MM.1S (cell line): ENCODE measurements at regions not wholly inside any gene's neighbourhood (a gene's known extent, or its start where the extent isn't known, plus 50 kb on each side); places are given as distances from the start of the nearest gene placed in this dataset.

ENCODE experiments used
- DNase-seq: peaks from one replicate; pipeline ENCODE4 v3.0.0-alpha.2; 2015
- H2AFZ ChIP-seq: fragments of 300-600 bp; sonication (generic); 2 replicates; pipeline ENCODE4 v1.6.0; 2016; ENCODE audit warnings: antibody characterized with exemption, low read length
- H3F3A ChIP-seq: fragments of 300-600 bp; sonication (generic); 2 replicates; pipeline ENCODE4 v1.6.1; 2016; ENCODE audit warnings: mild to moderate bottlenecking, antibody characterized with exemption, low read length, moderate library complexity, mixed read lengths; ENCODE audit not compliant: insufficient read depth
- H3K27ac ChIP-seq: fragments of 300-600 bp; sonication (generic); 2 replicates; pipeline ENCODE4 v1.5.1; 2016; ENCODE audit warnings: mild to moderate bottlenecking, low read length
- H3K27me3 ChIP-seq: fragments of 300-600 bp; sonication (generic); replicated peaks from 2 replicates; pipeline ENCODE4 v1.6.0; 2016; ENCODE audit warnings: low read length; ENCODE audit not compliant: insufficient read depth
- H3K36me3 ChIP-seq: fragments of 300-600 bp; sonication (generic); replicated peaks from 2 replicates; pipeline ENCODE4 v1.6.1; 2016; ENCODE audit warnings: mild to moderate bottlenecking, low read length, mixed read lengths; ENCODE audit not compliant: insufficient read depth
- H3K4me1 ChIP-seq: fragments of 300-600 bp; sonication (generic); 2 replicates; pipeline ENCODE4 v1.6.1; 2016; ENCODE audit warnings: low read length, mixed read lengths
- H3K4me2 ChIP-seq: fragments of 300-600 bp; sonication (generic); 2 replicates; pipeline ENCODE4 v1.6.0; 2016; ENCODE audit warnings: low read depth, low read length
- H3K4me3 ChIP-seq: fragments of 300-600 bp; sonication (generic); 2 replicates; pipeline ENCODE4 v1.5.1; 2016; ENCODE audit warnings: low read length, mixed read lengths
- H3K79me2 ChIP-seq: fragments of 300-600 bp; sonication (generic); 2 replicates; pipeline ENCODE4 v1.6.1; 2016; ENCODE audit warnings: mixed run types, low read length, mixed read lengths
- H3K9ac ChIP-seq: fragments of 300-600 bp; sonication (generic); 2 replicates; pipeline ENCODE4 v1.6.1; 2016; ENCODE audit warnings: low read length, mixed read lengths
- H3K9me2 ChIP-seq: fragments of 300-600 bp; sonication (generic); replicated peaks from 2 replicates; pipeline ENCODE4 v1.6.1; 2016; ENCODE audit warnings: mild to moderate bottlenecking, low read length, mixed read lengths; ENCODE audit not compliant: insufficient read depth
- H3K9me3 ChIP-seq: fragments of 300-600 bp; sonication (generic); replicated peaks from 2 replicates; pipeline ENCODE4 v1.6.1; 2016; ENCODE audit warnings: mild to moderate bottlenecking, low read length, mixed read lengths; ENCODE audit not compliant: insufficient read depth
- H4K20me1 ChIP-seq: fragments of 300-600 bp; sonication (generic); 2 replicates; pipeline ENCODE4 v1.6.1; 2016; ENCODE audit warnings: mild to moderate bottlenecking, low read length, moderate library complexity, mixed read lengths; ENCODE audit not compliant: insufficient read depth
- CTCF ChIP-seq: fragments of 300-600 bp; sonication (generic); IDR thresholded peaks from 2 replicates; pipeline ENCODE4 v1.5.1; 2016; ENCODE audit warnings: antibody characterized with exemption, low read length, mixed read lengths
- EZH2 ChIP-seq: fragments of 300-600 bp; sonication (generic); optimal IDR thresholded peaks from 2 replicates; pipeline ENCODE3; 2017; ENCODE audit warnings: low read depth, mild to moderate bottlenecking, antibody characterized with exemption, low read length, mixed read lengths
- EZH2phosphoT487 ChIP-seq: fragments of 300-600 bp; sonication (generic); IDR thresholded peaks from 2 replicates; pipeline ENCODE4 v1.6.1; 2018; ENCODE audit warnings: antibody characterized with exemption, low read length

GRCh38 chr2:118718921-118719320 lies 128.5 kb downstream of the EN1 start:
- no peaks in the 10 kb centered on the region for H3K9me3 ChIP-seq
- H3K4me3 ChIP-seq: no peak overlapping the region
- no peaks in the 10 kb centered on the region for H3K4me1 ChIP-seq
- no peaks in the 10 kb centered on the region for H4K20me1 ChIP-seq
- H3K27ac ChIP-seq: no peak overlapping the region
- H3K36me3 ChIP-seq: no peaks in the 10 kb centered on the region
- H3F3A ChIP-seq: no peaks in the 10 kb centered on the region
- no peaks in the 10 kb centered on the region for H3K27me3 ChIP-seq
- H3K4me2 ChIP-seq: no peak overlapping the region
- H2AFZ ChIP-seq: no peak overlapping the region
- H3K79me2 ChIP-seq: no peaks in the 10 kb centered on the region
- no peak for DNase-seq
- no peaks in the 10 kb centered on the region for H3K9me2 ChIP-seq
- no peak for TF ChIP-seq CTCF
- TF ChIP-seq EZH2phosphoT487: no peak
- no peak for TF ChIP-seq EZH2
- H3K9ac ChIP-seq: no peak overlapping the region

- TF ChIP-seq CTCF (no peak), EZH2phosphoT487 (no peak), EZH2 (no peak)
- no peaks in the 10 kb centered on the region for H3K36me3 ChIP-seq
- H3K9me3 ChIP-seq: no peaks in the 10 kb centered on the region
- H2AFZ ChIP-seq: no peak overlapping the region
- no peaks in the 10 kb centered on the region for H3F3A ChIP-seq
- no peak for DNase-seq
- H3K4me3 ChIP-seq: no peak overlapping the region
- no peaks in the 10 kb centered on the region for H3K79me2 ChIP-seq
- no peaks in the 10 kb centered on the region for H3K4me1 ChIP-seq
- no peak overlapping the region for H3K9ac ChIP-seq
- H3K27ac ChIP-seq: no peak overlapping the region
- H3K4me2 ChIP-seq: no peak overlapping the region
- H3K9me2 ChIP-seq: no peaks in the 10 kb centered on the region
- H4K20me1 ChIP-seq: no peaks in the 10 kb centered on the region
- no peaks in the 10 kb centered on the region for H3K27me3 ChIP-seq
Measured at GRCh38 chr2:118716102-118716501, 131.3 kb downstream of the EN1 start.

- Histone ChIP-seq H3K4me3 (no peak overlapping the region), H4K20me1 (no peaks in the 10 kb centered on the region), H3K36me3 (no peaks in the 10 kb centered on the region), H3K27ac (no peak overlapping the region), H3K79me2 (no peaks in the 10 kb centered on the region), H3K4me2 (no peak overlapping the region), H3F3A (no peaks in the 10 kb centered on the region), H2AFZ (no peak overlapping the region), H3K9ac (no peak overlapping the region), H3K4me1 (no peaks in the 10 kb centered on the region), H3K9me2 (no peaks in the 10 kb centered on the region), H3K9me3 (no peaks in the 10 kb centered on the region), H3K27me3 (no peaks in the 10 kb centered on the region)
- no peak for DNase-seq
- no peak for TF ChIP-seq CTCF
- no peak for TF ChIP-seq EZH2
- no peak for TF ChIP-seq EZH2phosphoT487
Measured at GRCh38 chr2:118714118-118714517, 133.3 kb downstream of the EN1 start.

GRCh38 chr2:118711603-118712002 lies 135.8 kb downstream of the EN1 start:
- Histone ChIP-seq H3K79me2 (no peaks in the 10 kb centered on the region), H3K27me3 (no peaks in the 10 kb centered on the region), H3K36me3 (no peaks in the 10 kb centered on the region), H3K27ac (no peak overlapping the region), H3K4me1 (no peaks in the 10 kb centered on the region), H3K4me2 (no peak overlapping the region), H3F3A (no peaks in the 10 kb centered on the region), H4K20me1 (no peaks in the 10 kb centered on the region), H2AFZ (no peak overlapping the region), H3K4me3 (no peak overlapping the region), H3K9me2 (no peaks in the 10 kb centered on the region), H3K9me3 (no peaks in the 10 kb centered on the region), H3K9ac (no peak overlapping the region)
- DNase-seq: no peak
- no peak for TF ChIP-seq EZH2phosphoT487
- no peak for TF ChIP-seq EZH2
- no peak for TF ChIP-seq CTCF
